ENCODE measurements at regions not wholly inside any gene's neighbourhood (a gene's known extent, or its start where the extent isn't known, plus 50 kb on each side); places are given as distances from the start of the nearest gene placed in this dataset.

- no peak for DNase-seq
These were observed 159.7 kb downstream of the SLC35B3 start for GRCh38 chr6:8275667-8276066.

GRCh38 chr6:8274226-8274625, 161.1 kb downstream of the SLC35B3 start:
- no peak for DNase-seq

- DNase-seq, result no peak
These were observed 165.4 kb downstream of the SLC35B3 start for GRCh38 chr6:8269872-8270454.

DNA sequence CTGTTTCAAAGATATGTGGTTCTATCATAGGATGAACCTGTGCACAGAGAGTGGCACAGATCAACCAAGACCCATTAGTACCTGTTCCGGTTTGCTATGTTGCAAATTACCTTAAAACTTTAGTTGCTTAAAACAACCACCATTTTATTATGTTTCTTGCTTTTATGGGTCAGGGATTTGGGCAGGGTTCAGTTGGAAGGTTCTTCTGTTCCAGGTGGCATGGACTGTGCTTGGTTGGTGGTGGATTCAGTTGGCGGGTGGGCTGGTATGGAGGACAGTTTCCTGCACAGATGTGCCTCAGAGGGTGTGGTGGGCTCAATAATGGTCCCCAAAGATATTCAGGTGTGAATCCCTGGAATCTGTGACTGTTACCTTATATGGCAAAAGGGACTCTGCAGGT, 166.3 kb downstream of the SLC35B3 start:
- no peak for DNase-seq

DNA sequence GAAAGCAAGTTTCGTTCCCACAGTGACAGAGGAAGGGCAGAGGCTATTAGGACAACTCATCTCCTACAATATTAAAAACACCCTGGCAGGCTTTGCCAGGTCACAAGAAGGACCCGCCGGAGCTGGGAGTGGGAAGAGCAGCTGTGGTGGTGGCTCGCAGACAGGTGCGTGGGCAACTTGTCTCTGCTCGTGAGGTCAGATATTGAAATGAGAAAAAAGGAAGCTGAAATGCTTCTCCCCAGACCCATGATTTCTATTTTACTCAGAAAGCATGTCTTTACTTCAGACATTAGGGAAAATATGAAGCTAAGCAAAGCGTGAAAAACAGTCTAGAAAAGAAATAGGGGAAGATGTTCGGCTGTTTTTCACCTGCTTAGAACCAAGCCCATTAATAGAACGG, 166.3 kb upstream of the EEF1E1 start:
- no peak for DNase-seq

GRCh38 chr6:8268156-8268555, 165.8 kb upstream of the EEF1E1 start:
- DNase-seq, result no peak

DNA sequence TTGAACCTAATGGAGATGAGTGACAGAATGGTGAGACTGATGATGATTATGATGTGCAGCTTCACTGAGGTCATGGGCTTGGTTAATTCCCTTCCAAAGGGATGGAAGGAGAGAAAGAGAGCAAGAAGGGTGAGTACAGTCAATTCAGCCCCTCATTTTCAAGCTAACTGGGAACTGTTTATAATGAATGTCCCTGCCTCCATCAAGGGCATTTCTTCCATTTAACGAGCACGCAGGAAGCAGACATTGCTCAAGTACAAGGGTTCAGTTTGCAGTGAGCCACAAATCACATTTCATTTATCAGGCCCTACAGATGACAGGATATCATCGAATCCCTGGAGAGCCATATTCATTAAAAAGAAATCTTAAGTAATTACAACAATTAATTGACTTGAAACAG, 158.3 kb upstream of the EEF1E1 start:
- DNase-seq, result no peak

- no peak for DNase-seq
These were observed 144.1 kb upstream of the EEF1E1 start for GRCh38 chr6:8246403-8246802.

GRCh38 chr6:8245726-8246125, 143.4 kb upstream of the EEF1E1 start:
- DNase-seq, result no peak

DNA sequence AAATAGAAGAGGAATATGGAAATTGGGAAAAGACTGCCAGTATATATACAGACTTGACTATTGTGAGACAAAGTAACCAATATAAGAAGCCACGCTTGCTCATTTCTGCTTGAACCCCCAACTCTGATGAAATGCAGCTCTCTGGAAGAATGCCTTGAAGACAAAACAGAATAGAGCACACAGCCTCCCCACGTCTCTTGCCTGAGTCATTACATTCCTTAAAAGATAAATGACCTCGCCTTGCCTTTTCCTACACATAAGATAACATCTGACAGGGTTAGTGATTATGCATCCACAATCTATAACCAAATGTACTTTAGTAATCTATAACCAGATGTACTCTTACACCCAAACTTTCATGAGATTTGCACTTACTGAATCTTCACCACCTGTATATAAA, 141.1 kb upstream of the EEF1E1 start:
- DNase-seq, result no peak

GRCh38 chr6:8242885-8243284, 140.5 kb upstream of the EEF1E1 start:
- DNase-seq, result no peak

DNA sequence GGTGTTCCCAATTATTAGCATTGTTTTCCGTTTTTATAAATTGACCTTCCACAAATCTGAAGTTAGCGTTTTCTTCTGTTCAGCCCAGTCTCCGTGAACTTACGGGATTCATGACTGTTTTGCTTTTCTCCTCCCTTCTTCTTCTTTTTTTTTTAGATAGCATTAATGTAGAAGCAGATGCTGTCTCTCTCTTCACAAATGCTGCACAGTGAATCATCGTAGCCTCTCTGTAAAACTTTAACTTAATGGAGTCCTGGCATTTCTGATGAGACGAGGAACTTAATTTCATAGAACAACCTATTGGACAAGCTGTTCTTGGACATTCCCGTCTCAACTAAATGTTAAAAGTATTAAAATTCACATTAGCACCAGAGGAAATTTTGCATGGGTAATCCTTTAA, 138.0 kb upstream of the EEF1E1 start:
- DNase-seq, result no peak

DNA sequence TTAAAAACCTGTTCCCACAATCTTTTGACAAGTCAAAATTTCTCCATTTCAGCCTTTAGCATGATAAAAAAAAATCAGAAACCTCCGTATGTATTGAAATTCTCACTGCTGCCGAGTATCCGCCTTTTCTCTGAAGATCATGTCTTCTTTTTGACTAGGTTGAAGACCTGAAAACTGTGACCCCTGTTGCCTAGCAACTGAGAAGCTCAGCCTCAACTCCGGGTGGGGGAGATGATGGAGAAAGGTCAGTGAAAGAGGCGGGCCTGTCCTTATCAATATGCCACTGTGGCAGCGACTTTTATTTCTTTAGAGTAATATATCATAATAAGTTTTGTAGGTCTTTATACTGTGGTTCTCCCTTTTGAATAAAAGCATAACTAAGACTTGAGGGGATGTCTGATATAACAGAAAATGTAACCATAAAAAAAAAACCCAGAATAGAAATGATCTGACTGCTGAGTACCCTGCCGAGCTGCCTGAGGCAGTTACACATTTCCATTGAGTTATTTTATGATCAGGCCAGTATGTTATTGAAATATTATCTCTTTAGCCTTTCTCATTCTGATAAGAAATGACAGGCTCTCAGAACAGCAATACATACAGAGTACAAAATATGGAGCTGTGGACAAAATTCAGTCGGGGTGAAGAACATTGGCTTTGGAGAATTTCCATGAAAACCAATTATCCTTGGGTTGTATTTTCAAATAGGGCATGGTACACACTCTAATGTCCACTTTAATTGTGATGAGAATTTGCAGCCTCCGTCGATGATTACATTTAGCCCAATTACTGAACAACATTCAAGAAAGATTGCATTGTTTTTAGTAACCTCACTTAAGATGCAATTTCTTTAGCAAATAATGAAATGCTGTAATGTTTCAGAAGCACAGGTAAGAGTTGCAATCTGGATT, 136.7 kb upstream of the EEF1E1 start:
- DNase-seq, result no peak

DNA sequence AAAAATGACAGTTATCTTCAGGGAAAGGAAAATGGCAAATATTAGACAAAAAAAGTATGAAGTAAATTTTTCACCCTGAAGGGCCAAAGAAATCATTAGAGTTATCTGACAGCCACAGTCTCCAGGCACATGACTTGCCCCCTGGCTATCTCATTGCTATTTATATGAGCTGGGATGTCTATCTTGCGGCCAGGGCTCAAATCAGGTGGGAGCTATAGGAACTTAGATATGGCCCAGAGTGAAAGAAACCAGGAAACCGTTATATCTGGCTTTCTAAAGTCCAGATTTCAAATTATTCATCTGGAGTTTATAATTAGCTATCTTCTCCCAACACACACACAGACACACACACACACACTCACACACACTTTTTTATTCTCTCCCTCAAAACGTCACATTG, 135.3 kb upstream of the EEF1E1 start:
- no peak for DNase-seq

- DNase-seq, result no peak
These were observed 134.6 kb upstream of the EEF1E1 start for GRCh38 chr6:8236956-8237355.

- DNase-seq, result no peak
These were observed 132.0 kb upstream of the EEF1E1 start for GRCh38 chr6:8234321-8234720.

- DNase-seq, result no peak
These were observed 129.6 kb upstream of the EEF1E1 start for GRCh38 chr6:8231956-8232355.

DNA sequence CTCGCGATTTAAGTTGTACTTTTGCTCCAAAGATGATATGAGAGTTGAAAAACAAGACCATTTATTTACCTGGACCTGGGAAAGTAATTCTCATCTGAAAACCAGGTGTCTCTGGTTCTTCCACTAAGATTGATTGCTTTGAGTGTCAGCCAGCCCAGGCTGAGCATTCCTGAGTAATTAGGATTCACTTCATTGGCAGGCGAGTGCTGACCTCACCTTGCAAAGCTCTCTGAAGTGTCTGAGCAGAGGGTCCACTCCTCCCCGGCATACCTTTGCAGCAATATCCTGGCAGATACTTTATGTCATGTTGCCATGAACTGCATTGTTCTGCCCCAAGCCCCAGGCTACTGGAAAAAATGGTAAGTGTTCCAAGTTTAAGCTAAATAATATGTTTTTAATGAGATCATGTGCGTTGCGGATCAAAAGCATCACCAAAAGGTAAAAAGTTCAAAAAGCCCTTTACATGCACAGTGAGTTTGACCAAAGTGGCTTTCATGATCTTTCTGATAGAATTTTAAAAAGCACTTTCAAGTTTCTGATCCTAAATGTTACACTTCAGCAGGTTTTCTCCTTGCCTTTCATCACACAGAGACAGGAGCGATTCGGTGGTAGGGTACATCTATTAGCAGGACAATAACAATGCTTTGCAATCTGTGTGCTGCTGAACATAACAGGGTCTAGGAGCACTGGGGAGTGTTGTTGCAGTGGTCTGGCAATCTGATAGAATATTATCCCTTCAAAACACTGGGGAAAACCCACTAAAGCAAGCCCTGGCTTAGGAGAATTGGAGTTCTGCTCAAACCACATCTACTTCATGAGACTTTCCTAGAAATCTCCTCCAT, 127.8 kb upstream of the EEF1E1 start:
- DNase-seq, result no peak

GRCh38 chr6:8225113-8225512, 122.8 kb upstream of the EEF1E1 start:
- DNase-seq, result no peak

- no peak for DNase-seq
These were observed 121.3 kb upstream of the EEF1E1 start for GRCh38 chr6:8223678-8224077.

DNA sequence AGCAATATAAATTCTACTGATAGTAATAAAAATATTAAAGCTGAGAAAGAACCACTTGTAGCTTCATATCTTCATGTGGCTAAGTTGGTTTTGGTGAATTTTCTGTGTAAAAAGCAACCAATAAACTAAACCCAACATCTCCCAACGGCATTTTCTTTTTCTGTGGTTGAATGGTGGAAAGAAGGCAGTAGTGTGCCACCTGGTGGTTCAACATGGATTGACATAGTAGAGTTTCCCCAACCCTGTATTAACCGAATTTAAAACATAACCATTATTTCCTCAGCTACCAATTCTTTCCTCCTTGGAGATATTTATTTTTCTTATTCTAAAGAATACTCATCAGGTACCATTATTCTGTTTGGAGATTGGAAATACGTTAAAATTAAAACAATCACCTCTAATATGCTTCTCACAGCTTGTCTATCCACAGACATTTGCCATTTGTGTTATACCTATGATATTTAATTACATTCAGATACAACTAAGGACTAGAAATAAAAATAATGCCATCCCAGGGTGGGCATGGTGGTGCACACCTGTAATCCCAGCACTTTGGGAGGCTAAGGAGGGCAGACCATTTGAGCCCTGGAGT, 117.1 kb upstream of the EEF1E1 start:
- DNase-seq, result peak; percentile 4

- DNase-seq, result no peak
These were observed 116.5 kb upstream of the EEF1E1 start for GRCh38 chr6:8218861-8219260.

- DNase-seq, result no peak
These were observed 113.3 kb upstream of the EEF1E1 start for GRCh38 chr6:8215631-8216030.

Data from stimulated activated CD4-positive, alpha-beta T cell treated with anti-CD3 and anti-CD28 coated beads, Interleukin-1b, Interleukin-23, amount 100 ng/mL, for 48 hours (primary cell).